GM18951 (cell line): ENCODE measurements at regions not wholly inside any gene's neighbourhood (a gene's known extent, or its start where the extent isn't known, plus 50 kb on each side); places are given as distances from the start of the nearest gene placed in this dataset.

Source experiments
- POLR2A ChIP-seq: IDR thresholded peaks from 4 replicates; pipeline ENCODE4 v1.6.1; 2011; ENCODE audit warnings: mild to moderate bottlenecking; ENCODE audit not compliant: insufficient read length, insufficient read depth; ENCODE audit errors: extremely low read depth
- in situ Hi-C: fragments of 300-500 bp; cut with MboI; formaldehyde crosslinking; loops from one replicate; pipeline ENCODE4 v1.12.0; 2022; ENCODE audit warnings: low sequenced_read_pairs, mixed read lengths, inconsistent platforms; ENCODE audit not compliant: unreplicated experiment

DNA sequence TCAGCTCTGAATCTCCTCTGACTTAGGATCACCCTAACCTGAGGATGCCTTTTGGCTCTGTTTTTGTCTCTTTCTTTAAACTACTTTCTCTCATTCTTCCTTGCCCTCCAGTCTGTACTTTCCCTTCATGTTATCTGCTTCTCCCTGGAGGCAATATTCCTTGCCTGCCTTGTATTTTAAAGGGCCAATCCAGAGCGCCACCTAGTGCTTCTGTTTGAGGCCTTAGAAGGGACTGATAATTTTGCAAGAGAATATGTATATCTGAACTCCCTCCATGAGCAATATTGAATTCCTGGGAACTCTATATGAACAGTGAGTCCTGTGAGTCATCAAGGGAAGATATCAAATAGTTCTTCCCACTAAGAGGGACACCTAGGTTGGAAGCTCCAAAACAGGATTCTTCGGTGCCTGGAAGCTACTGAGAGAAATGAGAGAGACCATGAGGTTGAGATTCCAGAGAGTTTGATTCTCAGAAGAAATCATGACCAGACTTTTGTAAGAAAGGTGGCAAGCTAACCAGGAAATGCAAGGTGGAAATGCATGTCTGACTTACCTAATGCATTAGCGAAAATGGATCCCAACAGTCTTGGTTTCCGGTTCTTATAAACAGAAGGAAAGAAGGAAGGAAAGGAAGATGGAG is 203.8 kb upstream of the CD96 start:
- no peak for TF ChIP-seq POLR2A
- in situ Hi-C loops = loop anchor here (10.0 kb wide), 1 partner anchor 197 kb away; no protein-coding TSS in a partner anchor

DNA sequence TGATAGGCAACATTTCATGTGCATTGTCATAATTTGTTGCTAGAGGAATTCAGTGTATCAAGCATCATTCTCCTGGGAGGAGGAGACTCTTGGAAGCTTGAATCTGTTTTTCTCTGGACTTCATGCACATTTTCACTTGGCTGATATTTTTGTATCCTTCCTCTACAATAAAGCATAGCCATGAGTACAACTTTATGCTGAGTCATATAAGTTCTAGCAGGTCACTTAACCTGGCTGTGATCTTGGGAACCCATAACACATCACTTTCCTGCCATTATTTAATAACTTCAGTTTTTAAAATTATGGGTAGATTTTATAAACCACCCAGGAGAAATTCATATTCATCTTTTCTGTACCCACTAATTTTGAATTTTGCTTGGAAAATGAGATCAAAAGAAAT is 203.0 kb upstream of the CD96 start:
- in situ Hi-C loops = loop anchor here (10.0 kb wide), 1 partner anchor 196 kb away; no protein-coding TSS in a partner anchor
- TF ChIP-seq POLR2A = no peak

DNA sequence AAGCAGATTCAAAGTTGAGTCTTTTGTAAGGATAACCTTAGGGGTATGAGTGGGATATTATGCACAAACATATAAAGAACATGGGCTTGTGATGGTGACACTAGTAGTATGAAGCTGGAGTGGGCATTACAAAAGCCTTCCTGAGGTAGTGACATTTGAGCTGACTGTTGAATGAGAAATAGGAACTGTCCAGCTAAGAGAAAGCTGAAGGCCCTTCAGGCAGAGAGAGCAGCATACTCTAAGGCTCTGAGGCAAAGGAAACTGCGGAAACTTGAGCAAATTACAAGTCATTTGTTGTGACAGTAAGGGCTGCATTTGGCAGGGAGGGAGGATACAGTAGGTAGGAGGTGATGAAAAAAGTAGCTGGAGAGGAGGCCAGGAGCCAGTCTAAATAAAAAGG is 190.7 kb upstream of the CD96 start:
- in situ Hi-C loops = no loop called here
- no peak for TF ChIP-seq POLR2A

DNA sequence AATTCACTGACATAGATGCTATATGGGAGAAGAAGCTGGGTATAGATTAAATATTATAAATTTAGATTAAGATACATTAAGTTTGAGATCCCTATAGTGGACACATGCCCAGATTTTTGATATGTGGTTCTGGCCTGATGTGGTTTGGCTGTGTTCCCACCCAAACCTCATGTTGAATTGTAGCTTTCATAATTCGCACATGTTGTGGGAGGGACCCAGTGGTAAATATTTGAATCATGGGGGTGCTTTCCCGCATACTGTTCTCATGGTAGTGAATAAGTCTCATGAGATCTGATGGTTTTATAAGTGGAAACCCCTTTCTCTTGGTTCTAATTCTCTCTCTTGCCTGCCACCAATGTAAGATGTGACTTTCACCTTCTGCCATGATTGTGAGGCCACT is 189.4 kb upstream of the CD96 start:
- in situ Hi-C loops = no loop called here
- no peak for TF ChIP-seq POLR2A

DNA sequence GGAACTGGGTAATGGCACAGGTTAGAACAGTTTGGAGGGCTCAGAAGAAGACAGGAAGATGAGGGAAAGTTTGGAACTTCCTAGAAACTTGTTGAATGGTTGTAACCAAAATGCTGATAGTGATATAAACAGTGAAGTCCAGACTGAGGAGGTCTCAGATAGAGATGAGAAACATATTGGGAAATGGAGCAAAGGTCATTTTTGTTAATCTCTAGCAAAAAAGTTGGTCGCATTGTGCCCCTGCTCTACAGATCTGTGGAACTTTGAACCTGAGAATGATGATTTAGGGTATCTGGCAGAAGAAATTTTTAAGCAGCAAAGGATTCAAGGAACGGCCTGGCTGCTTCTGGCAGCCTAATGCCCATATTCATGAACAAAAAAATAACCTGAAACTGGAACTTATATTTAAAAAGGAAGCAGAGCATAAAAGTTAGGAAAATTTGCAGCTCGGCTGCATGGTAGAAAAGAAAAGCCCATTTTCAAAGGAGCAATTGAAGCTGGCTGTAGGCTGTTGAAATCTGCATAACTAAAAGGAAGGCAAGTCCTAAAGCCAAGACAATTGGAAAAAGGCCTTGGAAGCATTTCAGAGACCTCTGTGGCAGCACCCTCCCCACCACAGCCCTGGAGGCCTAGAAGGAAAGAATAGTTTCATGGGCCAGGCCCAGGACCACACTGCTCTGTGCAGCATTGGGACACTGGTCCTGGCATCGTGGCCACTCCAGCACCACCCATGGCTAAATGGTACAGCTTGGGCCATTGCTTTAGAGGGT is 182.6 kb upstream of the CD96 start:
- in situ Hi-C loops = no loop called here
- TF ChIP-seq POLR2A = no peak

DNA sequence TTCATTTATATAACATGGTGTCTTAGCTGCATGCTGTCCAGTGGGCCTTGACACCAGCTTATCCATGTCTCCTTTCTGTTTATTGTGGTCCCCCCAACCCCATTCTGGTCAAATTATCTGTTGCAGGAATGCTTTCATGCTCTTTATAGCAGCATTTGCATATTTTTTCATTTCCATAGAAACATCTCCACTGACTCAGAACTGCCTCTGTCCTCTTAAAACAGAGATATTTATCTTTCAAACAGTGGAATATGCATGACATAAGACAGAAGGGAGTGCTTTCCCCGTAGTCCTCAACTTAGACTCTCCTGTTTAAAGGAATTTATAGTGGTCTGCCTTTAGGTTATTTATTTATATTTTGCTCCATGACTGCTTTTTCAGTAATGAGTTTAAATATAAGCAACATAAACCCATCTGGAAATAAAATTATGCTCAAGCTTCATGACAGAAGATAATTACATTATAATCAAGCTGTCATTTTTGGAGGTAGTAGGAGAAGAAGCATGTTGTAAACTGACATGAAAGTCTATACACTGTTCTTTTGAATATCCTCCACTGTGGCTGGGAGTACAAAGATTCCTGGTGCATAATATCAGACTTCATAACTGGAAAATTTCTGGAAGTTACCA is 179.5 kb upstream of the CD96 start:
- in situ Hi-C loops = no loop called here
- TF ChIP-seq POLR2A = no peak

DNA sequence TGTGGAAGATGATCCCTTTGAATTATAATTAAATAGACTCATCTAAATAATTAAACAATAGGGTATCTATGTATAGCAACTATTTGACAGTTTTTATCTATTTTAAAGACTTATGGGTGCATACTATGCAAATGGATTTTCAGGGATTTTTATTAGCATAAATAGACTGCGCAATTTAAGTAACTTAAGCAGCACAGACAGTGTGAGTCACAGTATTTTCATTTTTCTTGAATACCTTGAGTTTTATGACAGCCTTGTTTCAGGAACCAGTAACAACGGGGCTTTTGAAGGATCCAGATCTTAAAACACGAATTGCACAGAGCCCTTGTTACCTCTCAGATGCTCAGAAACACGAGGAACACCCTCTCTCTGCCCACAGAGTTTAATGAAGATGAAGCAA is 175.5 kb upstream of the CD96 start:
- TF ChIP-seq POLR2A = no peak
- in situ Hi-C loops = no loop called here

DNA sequence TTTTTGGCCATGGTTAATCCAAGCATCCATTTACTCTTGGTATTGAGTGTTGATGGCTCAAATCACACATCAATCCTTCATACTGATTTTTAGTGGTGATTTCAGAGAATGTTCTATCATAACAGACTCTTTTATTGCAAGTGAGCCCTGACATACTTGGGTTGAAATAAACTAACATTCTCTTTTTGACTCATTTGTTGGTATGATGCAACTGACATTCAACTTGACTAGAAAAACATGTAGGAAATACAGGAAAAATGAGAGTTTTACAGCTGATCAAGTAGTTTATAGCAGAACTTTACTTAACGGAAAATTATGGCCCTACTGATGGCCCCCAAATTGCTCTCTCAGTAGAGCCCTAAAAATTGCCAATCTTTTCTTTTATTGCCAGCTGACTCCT is 173.9 kb upstream of the CD96 start:
- in situ Hi-C loops = no loop called here
- TF ChIP-seq POLR2A = no peak

DNA sequence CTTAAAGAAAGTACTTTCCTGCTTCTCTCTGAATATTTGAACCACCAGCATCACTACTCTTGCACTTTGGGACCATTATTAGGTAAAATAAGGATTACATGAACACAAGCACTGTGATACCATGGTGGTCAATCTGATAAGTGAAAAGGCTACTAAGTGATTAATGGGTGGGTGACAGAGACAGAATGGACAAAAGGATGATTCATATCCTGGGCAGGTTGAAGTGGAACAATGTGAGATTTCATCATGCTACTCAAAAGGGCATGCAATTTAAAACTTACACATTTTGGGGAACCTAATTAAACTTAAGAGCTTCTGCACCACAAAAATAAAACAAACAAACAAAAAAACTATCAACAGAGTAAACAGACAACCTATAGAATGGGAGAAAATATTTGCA is 172.0 kb upstream of the CD96 start:
- in situ Hi-C loops = no loop called here
- no peak for TF ChIP-seq POLR2A

DNA sequence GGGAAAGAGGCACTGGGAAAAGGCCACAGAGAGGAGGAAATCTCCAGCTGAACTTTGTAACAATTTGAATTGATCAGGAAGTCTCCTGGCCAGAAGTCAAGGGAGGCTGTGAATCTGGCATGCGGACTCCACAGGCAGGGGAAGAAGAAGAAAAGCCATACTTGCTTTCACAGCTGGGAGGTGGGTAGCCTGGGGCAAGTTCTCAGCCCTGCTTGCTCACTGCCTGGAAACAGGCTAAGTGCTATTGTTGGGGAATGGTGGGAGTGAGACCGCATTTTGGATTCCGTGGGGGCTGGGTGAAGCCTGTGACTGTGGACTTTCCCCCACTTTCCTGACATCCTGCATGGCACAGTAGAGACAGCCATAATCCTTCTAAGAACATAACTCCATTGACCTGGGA is 168.8 kb upstream of the CD96 start:
- no peak for TF ChIP-seq POLR2A
- in situ Hi-C loops = no loop called here

DNA sequence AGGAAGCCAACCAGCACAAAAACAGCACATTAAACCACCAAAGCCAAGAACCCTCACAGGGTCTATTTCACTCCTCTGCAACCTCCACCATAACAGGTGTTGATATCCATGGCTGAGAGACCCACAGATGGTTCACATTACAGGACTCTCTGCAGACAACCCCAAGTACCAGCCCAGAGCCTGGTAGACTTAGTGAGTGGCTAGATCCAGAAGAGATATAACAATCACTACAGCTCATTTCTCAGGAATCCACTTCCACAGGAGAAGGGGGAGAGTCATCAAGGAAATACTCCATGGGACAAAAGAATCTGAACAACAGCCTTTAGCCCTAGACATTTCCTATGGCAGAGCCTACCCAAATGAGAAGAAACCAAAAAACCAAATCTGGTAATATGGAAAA is 168.1 kb upstream of the CD96 start:
- in situ Hi-C loops = no loop called here
- TF ChIP-seq POLR2A = no peak

DNA sequence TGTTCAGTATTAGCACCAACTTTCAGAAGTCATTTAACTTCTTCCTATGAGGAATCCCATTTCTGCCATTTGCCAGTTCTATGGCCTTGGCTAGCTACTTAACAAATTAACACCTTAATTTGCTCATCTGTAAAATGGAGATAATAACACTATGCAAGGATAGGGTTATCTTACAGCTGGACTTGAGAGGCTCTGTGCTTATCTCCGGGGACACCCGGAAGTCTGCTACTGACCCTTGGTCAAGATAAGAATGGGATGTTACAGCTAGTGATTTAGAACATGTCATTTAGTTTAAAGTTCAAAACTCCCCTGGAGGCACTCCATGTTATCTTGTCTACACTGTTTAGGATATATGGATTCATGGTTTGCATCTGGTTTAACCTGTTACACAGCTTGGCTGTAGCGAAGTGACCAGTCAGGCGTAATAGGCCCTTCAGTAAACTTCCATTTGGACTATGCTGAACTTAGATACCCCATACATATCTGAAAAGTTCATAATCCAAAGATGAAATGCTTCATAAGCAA is 156.0 kb upstream of the CD96 start:
- in situ Hi-C loops = no loop called here
- no peak for TF ChIP-seq POLR2A

DNA sequence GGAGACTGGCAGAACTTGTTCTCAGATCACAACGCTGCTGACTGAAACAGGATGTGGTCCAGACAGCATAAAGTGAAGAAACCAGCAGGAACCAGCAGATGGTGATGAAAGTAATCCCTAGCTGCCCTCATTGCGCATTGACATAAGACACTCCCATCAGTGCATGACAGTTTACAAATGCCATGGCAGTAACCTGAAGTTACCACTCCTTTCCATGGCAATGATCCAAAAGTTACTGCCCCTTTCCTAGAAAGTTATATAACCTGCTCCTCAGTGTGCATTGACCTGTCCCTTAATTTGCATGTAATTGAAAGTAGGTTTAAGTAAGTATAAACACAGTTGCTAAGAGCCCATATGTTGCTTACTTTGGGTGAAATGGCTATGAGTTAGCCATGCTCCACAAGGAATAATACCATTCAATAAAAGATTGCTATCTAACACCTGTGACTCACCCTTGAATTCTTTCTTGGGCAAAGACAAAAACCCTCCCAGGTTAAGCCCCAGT is 149.1 kb upstream of the CD96 start:
- TF ChIP-seq POLR2A = no peak
- in situ Hi-C loops = no loop called here
